GM12891 (cell line): ENCODE measurements at regions not wholly inside any gene's neighbourhood (a gene's known extent, or its start where the extent isn't known, plus 50 kb on each side); places are given as distances from the start of the nearest gene placed in this dataset.

Experiments used
- DNase-seq: peaks from one replicate; pipeline ENCODE4 v3.0.0; 2011; ENCODE audit warnings: low spot score; ENCODE audit not compliant: insufficient read length
- FAIRE-seq: peaks from 2 replicates; lab custom pipeline; 2011; peaks lifted over from hg19 to GRCh38; lab: Jason Lieb, UNC
- PAX5 ChIP-seq: IDR thresholded peaks from 2 replicates; pipeline ENCODE4 v1.6.1; 2011; ENCODE audit warnings: low read length, moderate library complexity, mild to moderate bottlenecking; ENCODE audit not compliant: insufficient read depth, severe bottlenecking
- POLR2A ChIP-seq: IDR thresholded peaks from 2 replicates; pipeline ENCODE4 v1.6.1; 2011; ENCODE audit warnings: low read depth, low read length, control low read depth
- POLR2AphosphoS5 ChIP-seq: IDR thresholded peaks from 2 replicates; pipeline ENCODE4 v1.6.1; 2011; ENCODE audit warnings: low read depth, low read length, control low read depth
- POU2F2 ChIP-seq: IDR thresholded peaks from 2 replicates; pipeline ENCODE4 v1.6.1; 2011; ENCODE audit warnings: low read depth, mild to moderate bottlenecking, control low read depth, low read length, moderate library complexity
- SPI1 ChIP-seq: IDR thresholded peaks from 2 replicates; pipeline ENCODE4 v1.6.1; 2011; ENCODE audit warnings: low read depth, low read length, control low read depth
- TAF1 ChIP-seq: IDR thresholded peaks from 2 replicates; pipeline ENCODE4 v1.6.1; 2011; ENCODE audit warnings: low read depth, low read length, control low read depth

DNA sequence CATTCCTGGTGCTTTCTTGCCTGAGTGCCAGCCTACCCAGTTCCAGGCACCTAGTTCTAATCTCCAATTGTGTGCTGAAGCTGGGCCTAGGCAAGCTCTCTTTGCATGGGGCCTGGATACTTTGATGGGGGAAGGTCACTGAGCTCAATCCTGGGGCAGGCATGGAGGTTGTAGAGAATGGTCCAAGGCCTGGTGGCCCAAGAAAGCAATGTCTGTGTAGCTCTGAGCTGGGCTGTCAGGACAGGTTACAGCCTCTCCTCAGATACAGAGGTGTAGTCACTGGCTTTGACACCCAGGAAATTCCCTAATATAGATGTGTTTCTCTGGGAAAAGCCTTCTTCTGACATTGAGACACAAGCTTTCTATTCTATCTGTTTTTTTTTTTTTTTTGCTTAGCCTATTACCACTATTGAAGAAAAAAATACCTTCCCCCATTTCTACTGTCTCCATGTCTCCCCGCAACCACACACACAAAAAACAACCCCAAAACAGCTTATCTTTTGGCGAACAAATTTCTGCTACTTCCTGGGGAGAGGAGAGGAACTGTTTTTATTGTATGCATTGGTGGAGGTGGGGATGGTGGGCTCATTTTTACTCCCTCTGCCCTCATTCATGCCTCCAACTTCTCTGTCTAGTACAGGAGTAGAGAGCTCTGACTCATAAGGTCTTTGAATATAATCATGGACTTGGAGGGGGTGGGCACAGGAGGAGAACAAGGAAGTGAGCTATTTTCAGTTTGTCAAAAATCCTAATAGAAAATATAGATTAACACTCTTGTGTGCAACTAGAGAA, 66.7 kb upstream of the DHX15 start:
- no peak for FAIRE-seq
- DNase-seq = no peak
- TF ChIP-seq POLR2AphosphoS5 = no peak
- no peak for TF ChIP-seq PAX5
- TF ChIP-seq TAF1 = no peak
- TF ChIP-seq SPI1 = no peak
- TF ChIP-seq POLR2A = no peak
- TF ChIP-seq POU2F2 = no peak

DNA sequence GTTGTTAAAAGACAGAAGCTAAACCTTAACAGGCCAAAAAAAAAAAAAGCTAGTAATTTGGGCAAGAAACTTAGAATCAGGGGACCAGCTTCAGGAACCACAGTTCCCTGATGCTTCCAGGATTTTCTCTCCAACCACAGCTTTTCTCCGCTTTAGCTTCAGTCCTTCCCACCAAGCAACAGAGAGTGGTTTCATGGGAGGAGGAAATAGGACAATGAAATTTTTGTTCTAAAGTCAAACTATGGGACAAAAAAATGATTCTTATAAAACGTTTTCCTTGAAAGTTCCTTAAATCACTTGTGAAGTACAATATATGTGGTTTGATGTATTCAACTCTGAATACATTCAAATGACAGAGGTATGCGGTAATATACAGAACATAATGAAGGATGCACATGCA, 71.0 kb upstream of the DHX15 start:
- no peak for DNase-seq
- no peak for FAIRE-seq
- no peak for TF ChIP-seq SPI1
- no peak for TF ChIP-seq POLR2AphosphoS5
- no peak for TF ChIP-seq PAX5
- TF ChIP-seq POU2F2 = no peak
- TF ChIP-seq TAF1 = no peak
- no peak for TF ChIP-seq POLR2A

DNA sequence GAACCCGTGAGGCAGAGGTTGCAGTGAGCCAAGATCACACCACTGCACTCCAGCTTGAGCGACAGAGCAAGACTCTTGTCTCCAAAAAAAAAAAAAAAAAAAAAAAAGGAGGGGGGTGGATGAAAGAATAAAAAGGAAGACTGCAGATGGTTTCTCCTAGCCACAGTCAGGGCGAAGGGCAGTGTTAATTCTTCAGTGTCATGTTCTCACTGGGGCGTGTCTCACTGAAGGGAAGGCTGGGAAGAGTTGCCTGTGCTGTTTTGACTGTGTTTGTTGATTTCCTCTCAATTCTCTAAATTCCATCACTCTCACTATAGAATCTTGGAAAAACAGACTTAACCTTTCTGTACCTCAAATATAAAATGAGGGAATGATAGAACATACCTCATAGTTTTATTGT, 71.6 kb upstream of the DHX15 start:
- no peak for DNase-seq
- TF ChIP-seq POU2F2 (no peak), POLR2A (no peak)
- no peak for FAIRE-seq

DNA sequence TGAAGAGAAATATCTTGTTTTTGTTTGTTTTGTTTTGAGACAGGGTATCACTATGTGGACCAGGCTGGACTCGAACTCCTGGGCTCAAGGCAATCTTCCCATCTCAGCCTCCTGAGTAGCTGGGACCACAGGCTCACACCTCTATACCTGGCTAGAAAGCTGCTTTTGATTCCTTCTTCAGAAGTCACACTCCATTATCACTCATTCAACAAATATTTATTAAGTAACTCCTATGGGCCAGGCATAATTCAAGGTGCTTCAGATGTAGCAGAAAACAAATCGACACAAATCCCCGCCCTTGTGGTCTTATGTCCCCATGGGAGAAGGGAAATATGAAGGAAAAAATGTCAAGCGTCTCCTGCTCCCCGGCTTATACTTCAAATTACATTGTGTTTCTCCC, 72.6 kb upstream of the DHX15 start:
- TF ChIP-seq PAX5 (no peak), SPI1 (no peak), POLR2A (no peak), POU2F2 (no peak), TAF1 (no peak), POLR2AphosphoS5 (no peak)

DNA sequence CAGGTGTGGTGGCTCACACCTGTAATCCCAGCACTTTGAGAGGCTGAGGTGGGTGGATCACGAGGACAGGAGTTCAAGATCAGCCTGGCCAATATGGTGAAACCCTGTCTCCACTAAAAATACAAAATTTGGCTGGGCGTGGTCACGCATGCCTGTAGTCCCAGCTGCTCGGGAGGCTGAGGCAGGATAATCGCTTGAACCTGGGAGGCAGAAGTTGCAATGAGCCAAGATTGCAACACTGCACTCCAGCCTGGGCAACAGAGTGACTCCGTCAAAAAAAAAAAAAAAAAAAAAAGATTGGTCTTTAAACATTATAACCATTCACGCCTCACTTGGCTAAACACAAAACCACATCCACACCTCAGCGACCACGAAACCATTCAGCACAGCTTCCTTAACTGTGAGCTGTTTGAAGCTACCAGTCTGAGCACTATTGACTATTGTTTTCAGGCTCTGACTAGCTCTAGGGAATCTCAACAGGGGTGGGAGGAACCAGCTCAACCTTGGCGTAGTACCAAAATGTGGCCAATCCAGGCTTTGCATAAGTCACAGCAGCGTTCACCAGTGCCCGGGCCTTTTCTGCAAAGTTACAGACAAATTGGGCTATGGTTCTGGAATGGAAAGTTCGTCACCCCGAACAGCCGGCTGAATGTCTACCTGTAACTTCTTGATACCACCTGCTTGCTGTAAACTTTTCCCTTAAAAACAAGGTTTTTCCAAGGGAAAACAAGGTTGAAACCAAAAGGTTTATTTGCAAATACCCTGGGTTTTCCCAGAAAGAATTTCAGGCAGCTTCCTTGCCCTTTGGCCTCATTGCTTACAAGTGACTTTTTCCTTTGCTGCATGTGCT, 73.6 kb upstream of the DHX15 start:
- peak; percentile 88 for FAIRE-seq
- DNase-seq = peak; percentile 21
- TF ChIP-seq POLR2A (no peak), POU2F2 (peak; percentile 58; the same call in 1 of the 2 replicates), SPI1 (no peak), POLR2AphosphoS5 (no peak), PAX5 (peak; percentile 49), TAF1 (no peak)

More for the DNA sequence above, 72.6 kb upstream of the DHX15 start:
- no peak for DNase-seq
- FAIRE-seq = no peak

DNA sequence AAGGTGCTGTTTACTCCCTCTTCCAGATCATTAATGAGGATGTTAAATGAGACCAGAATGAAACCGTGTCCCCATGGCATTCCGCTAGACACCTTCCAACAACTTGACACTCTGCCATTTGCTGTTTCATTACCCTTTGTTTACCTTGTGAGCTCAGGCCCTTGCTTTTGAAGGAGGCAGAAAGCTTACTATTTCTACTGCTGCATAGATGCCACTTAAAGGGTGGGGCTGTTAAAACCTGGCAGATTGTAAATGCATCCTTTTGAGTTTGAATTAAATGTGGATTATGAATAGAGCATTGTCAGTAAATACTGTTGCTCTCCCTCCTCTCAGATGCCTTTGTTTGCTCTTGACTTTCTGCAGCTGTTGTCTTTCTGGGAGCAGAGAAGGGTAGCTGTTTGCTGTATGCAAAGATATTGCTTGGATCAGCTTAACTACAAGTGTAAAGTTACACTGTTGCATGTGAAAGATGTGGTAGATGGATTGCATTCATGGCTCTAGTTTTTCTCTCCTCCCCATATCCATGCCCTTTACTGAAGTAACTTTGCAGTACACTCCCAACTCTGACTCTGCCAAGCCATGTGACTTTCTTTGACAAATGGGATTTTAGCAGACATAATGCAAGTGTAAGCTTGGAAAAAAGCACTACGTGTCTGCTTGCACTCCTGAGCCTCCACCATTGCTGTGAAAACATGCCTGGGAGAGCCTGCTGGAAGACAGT, 75.0 kb upstream of the DHX15 start:
- DNase-seq (no peak), FAIRE-seq (peak; percentile 9)
- TF ChIP-seq POLR2AphosphoS5 (no peak), PAX5 (no peak), SPI1 (no peak), POU2F2 (no peak), TAF1 (no peak), POLR2A (no peak)

DNA sequence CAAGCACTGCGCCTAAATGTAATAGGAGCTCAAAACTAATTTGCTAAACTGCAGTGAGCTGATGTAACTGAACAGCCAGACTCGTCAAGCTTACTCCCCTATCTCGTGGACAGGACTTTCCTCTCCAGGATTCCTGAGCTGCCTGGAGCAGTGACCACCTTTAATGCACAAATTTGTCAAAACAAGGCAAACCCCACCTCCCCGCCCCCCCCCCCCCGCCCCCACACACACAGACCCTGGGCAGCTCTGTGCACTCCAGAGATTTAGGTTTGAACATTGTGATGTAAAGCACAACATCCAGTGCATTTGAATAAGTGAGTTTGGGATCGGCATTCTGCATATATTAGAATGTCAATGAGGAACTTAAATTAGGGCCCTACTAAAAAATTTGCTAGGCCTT, 77.7 kb upstream of the DHX15 start:
- FAIRE-seq = no peak
- TF ChIP-seq POLR2AphosphoS5 (no peak), POU2F2 (no peak), PAX5 (no peak), SPI1 (no peak), POLR2A (no peak), TAF1 (no peak)
- DNase-seq = no peak

DNA sequence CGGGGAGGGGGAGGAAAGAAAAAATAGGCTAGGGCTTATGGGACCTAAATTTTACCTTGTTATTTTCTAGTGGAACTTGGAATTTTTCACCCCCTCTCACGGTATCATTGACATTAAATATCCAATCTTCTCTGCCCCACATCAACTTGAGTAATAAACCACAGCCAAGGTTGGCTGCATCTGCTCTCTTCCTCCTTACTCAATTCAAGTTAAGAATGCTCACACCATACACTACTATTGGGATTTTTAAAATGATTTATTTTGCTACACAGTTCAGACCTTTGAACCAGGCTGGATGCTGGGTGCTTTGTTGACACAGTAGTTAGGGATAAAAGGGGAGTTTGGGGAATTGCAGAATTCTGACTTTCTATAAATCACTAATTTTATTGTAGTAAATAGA, 78.2 kb upstream of the DHX15 start:
- FAIRE-seq (no peak), DNase-seq (no peak)
- no peak for TF ChIP-seq PAX5
- TF ChIP-seq SPI1 = no peak
- no peak for TF ChIP-seq TAF1
- TF ChIP-seq POLR2AphosphoS5 = no peak
- no peak for TF ChIP-seq POLR2A
- no peak for TF ChIP-seq POU2F2

DNA sequence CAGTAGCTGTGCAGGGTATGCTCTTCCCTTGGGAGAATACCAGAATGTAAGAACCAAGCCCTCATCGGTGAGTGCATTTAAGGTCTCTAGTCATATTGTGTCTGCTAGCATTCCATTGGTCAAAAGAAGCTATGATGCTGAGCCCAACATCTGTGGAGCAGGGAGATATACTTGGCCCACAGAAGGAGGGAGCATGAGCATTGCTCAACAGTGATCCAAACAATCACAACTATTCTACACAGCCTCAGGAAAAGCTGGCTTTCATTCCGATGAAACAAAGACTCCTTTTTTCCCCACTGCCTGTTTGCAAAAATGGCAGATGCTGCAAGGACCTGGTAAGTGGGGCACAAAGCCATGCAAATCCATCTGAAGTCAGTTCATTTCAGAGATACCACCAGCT, 80.6 kb upstream of the DHX15 start:
- DNase-seq = no peak
- TF ChIP-seq POLR2AphosphoS5 (no peak), TAF1 (no peak), SPI1 (no peak), PAX5 (no peak), POU2F2 (no peak), POLR2A (no peak)
- FAIRE-seq = no peak
